ENCODE measurements at regions not wholly inside any gene's neighbourhood (a gene's known extent, or its start where the extent isn't known, plus 50 kb on each side); places are given as distances from the start of the nearest gene placed in this dataset.

GRCh38 chr6:106860940-106861339 is 113.6 kb downstream of the CD24 start:
- H3K27me3 ChIP-seq (ENCODE audit: insufficient read depth), result no peaks in the 10 kb centered on the region
- no peaks in the 10 kb centered on the region for H3K79me2 ChIP-seq (replicated peaks; ENCODE audit: insufficient read depth)
- peaks cover 80% of the 10 kb centered on the region for H3K9me3 Mint-ChIP-seq
- H4K20me1 ChIP-seq (replicated peaks; ENCODE audit: insufficient read depth), result no peaks in the 10 kb centered on the region
- H3F3A ChIP-seq (replicated peaks; ENCODE audit: low read depth), result no peaks in the 10 kb centered on the region
- no peak overlapping the region for H3K4me3 ChIP-seq
- no peak overlapping the region for H3K27ac ChIP-seq (ENCODE audit: low read depth)
- no peak for ATAC-seq
- no peak overlapping the region for H3K4me3 Mint-ChIP-seq
- H3K4me1 Mint-ChIP-seq, result no peaks in the 10 kb centered on the region
- TF ChIP-seq JUNB (IDR thresholded peaks at IDR 0.05; ENCODE audit: unreplicated experiment) (no peak), ZNF114 (CRISPR knock-in tag; IDR thresholded peaks at IDR 0.05) (no peak), CREB1 (CRISPR knock-in tag; IDR thresholded peaks at IDR 0.05; ENCODE audit: low read depth) (no peak), NANOG (IDR thresholded peaks at IDR 0.05; ENCODE audit: borderline replicate concordance) (no peak), POLR2AphosphoS5 (IDR thresholded peaks at IDR 0.05; ENCODE audit: low read depth) (no peak), ZNF462 (CRISPR knock-in tag; IDR thresholded peaks at IDR 0.05) (no peak), ETS1 (IDR thresholded peaks at IDR 0.05) (no peak), REST (IDR thresholded peaks at IDR 0.05; ENCODE audit: unreplicated experiment) (no peak), STAT1 (IDR thresholded peaks at IDR 0.05; ENCODE audit: unreplicated experiment) (no peak)
- no peaks in the 10 kb centered on the region; the same call in 1 of the 2 replicates for H3K36me3 ChIP-seq (ENCODE audit: insufficient read depth)
- H2AFZ ChIP-seq, result no peak overlapping the region
- H3K27ac Mint-ChIP-seq, result no peak overlapping the region
- H3K4me1 ChIP-seq (ENCODE audit: insufficient read depth), result no peaks in the 10 kb centered on the region
- H3K36me3 Mint-ChIP-seq (ENCODE audit: low read depth), result peaks cover 70% of the 10 kb centered on the region
- H3K9me2 ChIP-seq (ENCODE audit: insufficient read depth), result 0 out of 2 replicates have a peak, but pooled peaks cover 3% of the 10 kb centered on the region
- no peak for DNase-seq (ENCODE audit: low spot score)
- H3K27me3 Mint-ChIP-seq (ENCODE audit: insufficient read depth, low read depth, poor library complexity), result peaks cover 6% of the 10 kb centered on the region
- no peak overlapping the region for H3K4me2 ChIP-seq

Measured in GM23338 (cell line).